ENCODE measurements at regions not wholly inside any gene's neighbourhood (a gene's known extent, or its start where the extent isn't known, plus 50 kb on each side); places are given as distances from the start of the nearest gene placed in this dataset.

DNA sequence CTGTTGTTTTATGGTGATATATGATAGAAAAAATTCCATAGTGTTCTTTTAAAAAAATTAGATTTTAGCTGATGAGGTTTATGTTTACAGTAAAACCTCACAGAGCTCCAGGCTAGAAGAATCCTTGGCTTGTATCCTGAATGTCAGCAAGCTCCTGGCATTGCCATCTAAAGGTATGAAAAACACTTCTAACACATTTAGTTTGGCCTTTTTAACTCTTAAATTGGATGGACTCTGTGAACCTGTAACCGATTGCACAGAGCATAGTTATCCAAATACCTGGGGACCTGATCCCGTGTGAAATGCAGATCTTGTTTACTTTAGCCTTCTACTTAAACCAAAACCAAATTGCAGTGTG is 241.1 kb upstream of the DCN start:
- Histone ChIP-seq H3K9me2 (replicated peaks; ENCODE audit: insufficient read depth) (no peaks in the 10 kb centered on the region), H3K36me3 (replicated peaks; ENCODE audit: insufficient read depth, low read depth) (no peaks in the 10 kb centered on the region), H4K20me1 (ENCODE audit: insufficient read depth, poor library complexity, severe bottlenecking) (no peaks in the 10 kb centered on the region), H2AFZ (no peak overlapping the region), H3K4me1 (ENCODE audit: insufficient read depth) (peaks cover 21% of the 10 kb centered on the region), H3K27ac (peak overlapping the region; percentile 38), H3K4me3 (no peak overlapping the region), H3K27me3 (no peaks in the 10 kb centered on the region), H3K79me2 (no peaks in the 10 kb centered on the region), H3K9me3 (ENCODE audit: low read depth) (no peaks in the 10 kb centered on the region), H3K4me2 (peak overlapping the region; percentile 7)
- TF ChIP-seq, protein P1, sequence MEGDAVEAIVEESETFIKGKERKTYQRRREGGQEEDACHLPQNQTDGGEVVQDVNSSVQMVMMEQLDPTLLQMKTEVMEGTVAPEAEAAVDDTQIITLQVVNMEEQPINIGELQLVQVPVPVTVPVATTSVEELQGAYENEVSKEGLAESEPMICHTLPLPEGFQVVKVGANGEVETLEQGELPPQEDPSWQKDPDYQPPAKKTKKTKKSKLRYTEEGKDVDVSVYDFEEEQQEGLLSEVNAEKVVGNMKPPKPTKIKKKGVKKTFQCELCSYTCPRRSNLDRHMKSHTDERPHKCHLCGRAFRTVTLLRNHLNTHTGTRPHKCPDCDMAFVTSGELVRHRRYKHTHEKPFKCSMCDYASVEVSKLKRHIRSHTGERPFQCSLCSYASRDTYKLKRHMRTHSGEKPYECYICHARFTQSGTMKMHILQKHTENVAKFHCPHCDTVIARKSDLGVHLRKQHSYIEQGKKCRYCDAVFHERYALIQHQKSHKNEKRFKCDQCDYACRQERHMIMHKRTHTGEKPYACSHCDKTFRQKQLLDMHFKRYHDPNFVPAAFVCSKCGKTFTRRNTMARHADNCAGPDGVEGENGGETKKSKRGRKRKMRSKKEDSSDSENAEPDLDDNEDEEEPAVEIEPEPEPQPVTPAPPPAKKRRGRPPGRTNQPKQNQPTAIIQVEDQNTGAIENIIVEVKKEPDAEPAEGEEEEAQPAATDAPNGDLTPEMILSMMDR (IDR thresholded peaks at IDR 0.05; ENCODE audit: poor library complexity), result no peak
- TF ChIP-seq EZH2 (IDR thresholded peaks at IDR 0.05; ENCODE audit: borderline replicate concordance) (no peak), EZH2phosphoT487 (IDR thresholded peaks at IDR 0.05; ENCODE audit: low read depth, severe bottlenecking, unreplicated experiment) (no peak)
- 36% methylated on average over 2 of the region's 2 CpGs for WGBS (ENCODE audit: low lambda C conversion rate, missing lambda C conversion rate)
- DNase-seq (ENCODE audit: low spot score), result no peak

DNA sequence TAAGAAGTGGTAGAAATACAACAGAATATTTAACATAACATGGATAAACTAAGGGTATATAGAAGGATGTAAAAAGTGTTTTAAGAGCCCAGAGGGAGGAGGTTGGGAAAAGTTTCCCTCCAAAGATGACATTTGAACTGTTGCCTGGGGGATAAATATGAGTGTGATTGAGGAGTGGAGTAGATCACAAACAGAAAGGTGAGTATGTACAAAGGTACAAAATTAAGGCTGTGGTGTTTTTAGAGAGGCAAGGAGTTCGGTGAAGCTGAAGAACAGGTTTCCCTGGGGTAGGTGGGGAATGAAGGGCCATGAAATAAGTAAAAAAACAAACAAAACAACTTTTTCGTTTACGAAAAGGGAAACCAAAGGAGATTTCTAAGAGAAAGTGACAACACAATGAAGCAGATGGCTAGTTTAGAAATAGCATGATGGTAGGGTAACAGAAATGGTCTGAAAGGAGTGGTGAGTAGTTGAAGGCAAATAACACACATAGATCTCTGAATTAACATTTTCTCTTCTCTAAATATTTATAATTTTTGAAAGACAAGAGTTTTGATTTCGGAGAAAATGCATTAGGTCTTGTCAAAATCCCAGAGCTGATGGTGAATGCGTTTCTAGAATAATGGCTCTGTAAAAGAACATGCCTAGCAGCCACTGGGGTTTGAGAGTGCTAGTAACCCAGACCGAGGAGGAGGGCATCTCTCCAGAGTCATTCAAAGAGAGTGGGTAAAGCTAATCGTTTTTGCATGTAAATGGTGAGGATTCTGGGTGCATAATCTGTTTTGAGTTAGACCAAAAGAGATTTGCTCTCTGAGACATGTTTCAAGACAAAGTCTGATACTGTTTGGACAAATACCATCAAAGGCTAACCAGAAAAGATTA is 240.4 kb upstream of the DCN start:
- no peak overlapping the region for H3K4me3 ChIP-seq
- H3K79me2 ChIP-seq, result no peaks in the 10 kb centered on the region
- WGBS (ENCODE audit: low lambda C conversion rate, missing lambda C conversion rate), result 49% methylated on average over 7 of the region's 7 CpGs
- peaks cover 21% of the 10 kb centered on the region for H3K4me1 ChIP-seq (ENCODE audit: insufficient read depth)
- H3K27ac ChIP-seq, result peak overlapping the region; percentile 38
- DNase-seq (ENCODE audit: low spot score), result no peak
- peak overlapping the region; percentile 7 for H3K4me2 ChIP-seq
- TF ChIP-seq, protein P1 (IDR thresholded peaks at IDR 0.05; ENCODE audit: poor library complexity), result no peak
- TF ChIP-seq EZH2 (IDR thresholded peaks at IDR 0.05; ENCODE audit: borderline replicate concordance) (no peak), EZH2phosphoT487 (IDR thresholded peaks at IDR 0.05; ENCODE audit: low read depth, severe bottlenecking, unreplicated experiment) (no peak)
- no peaks in the 10 kb centered on the region for H3K27me3 ChIP-seq
- H3K9me2 ChIP-seq (replicated peaks; ENCODE audit: insufficient read depth), result no peaks in the 10 kb centered on the region
- H4K20me1 ChIP-seq (ENCODE audit: insufficient read depth, poor library complexity, severe bottlenecking), result no peaks in the 10 kb centered on the region
- no peaks in the 10 kb centered on the region for H3K9me3 ChIP-seq (ENCODE audit: low read depth)
- H2AFZ ChIP-seq, result no peak overlapping the region
- H3K36me3 ChIP-seq (replicated peaks; ENCODE audit: insufficient read depth, low read depth), result no peaks in the 10 kb centered on the region

DNA sequence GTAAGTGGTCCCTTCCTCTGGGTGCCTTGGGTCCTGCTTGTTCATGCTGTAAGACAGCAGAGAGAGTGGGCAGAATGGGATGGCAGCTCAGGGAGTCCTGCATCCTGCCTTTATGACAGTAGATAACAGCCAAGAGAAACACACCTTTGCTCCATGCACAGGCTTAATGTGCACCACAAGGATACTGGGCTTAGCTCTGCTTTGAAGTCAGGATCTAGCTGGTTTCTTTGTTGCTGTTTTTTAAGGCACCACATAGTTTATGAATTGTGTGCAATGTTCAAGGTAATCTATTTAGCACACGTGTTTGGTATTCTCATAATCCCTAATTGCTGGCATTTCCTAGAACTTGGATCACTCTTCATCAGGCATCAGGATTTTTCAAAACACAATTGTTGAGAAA is 239.5 kb upstream of the DCN start:
- H3K9me3 ChIP-seq (ENCODE audit: low read depth), result no peaks in the 10 kb centered on the region
- no peaks in the 10 kb centered on the region for H3K9me2 ChIP-seq (replicated peaks; ENCODE audit: insufficient read depth)
- WGBS (ENCODE audit: low lambda C conversion rate, missing lambda C conversion rate), result 24% methylated on average over 1 of the region's 1 CpG
- DNase-seq (ENCODE audit: low spot score), result peak; percentile 37
- peak overlapping the region; percentile 38 for H3K27ac ChIP-seq
- H3K4me2 ChIP-seq, result no peak overlapping the region
- H4K20me1 ChIP-seq (ENCODE audit: insufficient read depth, poor library complexity, severe bottlenecking), result no peaks in the 10 kb centered on the region
- no peaks in the 10 kb centered on the region for H3K36me3 ChIP-seq (replicated peaks; ENCODE audit: insufficient read depth, low read depth)
- no peak overlapping the region for H2AFZ ChIP-seq
- TF ChIP-seq, protein P1 (IDR thresholded peaks at IDR 0.05; ENCODE audit: poor library complexity), result no peak
- no peak for TF ChIP-seq EZH2 (IDR thresholded peaks at IDR 0.05; ENCODE audit: borderline replicate concordance)
- TF ChIP-seq EZH2phosphoT487 (IDR thresholded peaks at IDR 0.05; ENCODE audit: low read depth, severe bottlenecking, unreplicated experiment), result no peak
- H3K4me1 ChIP-seq (ENCODE audit: insufficient read depth), result peaks cover 21% of the 10 kb centered on the region
- no peaks in the 10 kb centered on the region for H3K79me2 ChIP-seq
- no peak overlapping the region for H3K4me3 ChIP-seq
- no peaks in the 10 kb centered on the region for H3K27me3 ChIP-seq

Data from hepatocyte (in vitro differentiated cells).